ENCODE measurements at regions not wholly inside any gene's neighbourhood (a gene's known extent, or its start where the extent isn't known, plus 50 kb on each side); places are given as distances from the start of the nearest gene placed in this dataset.
"Not testable (repeated sequence)": the region's sequence is repeated elsewhere in the genome, so short reads cannot be mapped to it uniquely, and the experiment has no call there.

GRCh38 chr5:29469581-29469980, 1723.9 kb upstream of the CDH6 start:
- Histone ChIP-seq H3K27me3 (ENCODE audit: low read length) (no peaks in the 10 kb centered on the region), H3K9me2 (replicated peaks; ENCODE audit: insufficient read depth, low read length) (no peaks in the 10 kb centered on the region), H3K27ac (ENCODE audit: low read length) (no peak overlapping the region), H3K4me2 (ENCODE audit: low read depth, low read length, poor library complexity, severe bottlenecking) (no peak overlapping the region), H3K4me3 (ENCODE audit: low read length) (no peak overlapping the region), H3K79me2 (ENCODE audit: low read length) (no peaks in the 10 kb centered on the region), H3K9me3 (ENCODE audit: low read length) (peaks cover 12% of the 10 kb centered on the region; the same call in 1 of the 2 replicates), H3K4me1 (ENCODE audit: low read length) (no peaks in the 10 kb centered on the region), H3K9ac (ENCODE audit: low read length) (no peak overlapping the region), H2AFZ (ENCODE audit: low read length) (no peak overlapping the region), H3K36me3 (ENCODE audit: insufficient read depth, low read length) (no peaks in the 10 kb centered on the region), H4K20me1 (ENCODE audit: insufficient read depth, low read depth, low read length) (no peaks in the 10 kb centered on the region)
- no peak for DNase-seq

- H3K9ac ChIP-seq (ENCODE audit: low read length), result no peak overlapping the region
- H3K9me2 ChIP-seq (replicated peaks; ENCODE audit: insufficient read depth, low read length), result no peaks in the 10 kb centered on the region
- H3K9me3 ChIP-seq (ENCODE audit: low read length), result peaks cover 13% of the 10 kb centered on the region; the same call in 1 of the 2 replicates
- H3K79me2 ChIP-seq (ENCODE audit: low read length), result no peaks in the 10 kb centered on the region
- no peak overlapping the region for H2AFZ ChIP-seq (ENCODE audit: low read length)
- DNase-seq, result no peak
- no peaks in the 10 kb centered on the region for H3K4me1 ChIP-seq (ENCODE audit: low read length)
- H3K27me3 ChIP-seq (ENCODE audit: low read length), result no peaks in the 10 kb centered on the region
- H3K4me3 ChIP-seq (ENCODE audit: low read length), result no peak overlapping the region
- H4K20me1 ChIP-seq (ENCODE audit: insufficient read depth, low read depth, low read length), result no peaks in the 10 kb centered on the region
- no peak overlapping the region for H3K27ac ChIP-seq (ENCODE audit: low read length)
- H3K36me3 ChIP-seq (ENCODE audit: insufficient read depth, low read length), result no peaks in the 10 kb centered on the region
- no peak overlapping the region for H3K4me2 ChIP-seq (ENCODE audit: low read depth, low read length, poor library complexity, severe bottlenecking)
These were observed 1731.2 kb upstream of the CDH6 start for GRCh38 chr5:29462241-29462640.

GRCh38 chr5:29460971-29461559, 1732.4 kb upstream of the CDH6 start:
- H3K9me3 ChIP-seq (ENCODE audit: low read length), result peaks cover 13% of the 10 kb centered on the region; the same call in 1 of the 2 replicates
- DNase-seq, result no peak
- H3K4me3 ChIP-seq (ENCODE audit: low read length), result no peak overlapping the region
- H4K20me1 ChIP-seq (ENCODE audit: insufficient read depth, low read depth, low read length), result no peaks in the 10 kb centered on the region
- H3K4me1 ChIP-seq (ENCODE audit: low read length), result no peaks in the 10 kb centered on the region
- H3K27me3 ChIP-seq (ENCODE audit: low read length), result no peaks in the 10 kb centered on the region
- no peaks in the 10 kb centered on the region for H3K9me2 ChIP-seq (replicated peaks; ENCODE audit: insufficient read depth, low read length)
- H3K36me3 ChIP-seq (ENCODE audit: insufficient read depth, low read length), result no peaks in the 10 kb centered on the region
- no peaks in the 10 kb centered on the region for H3K79me2 ChIP-seq (ENCODE audit: low read length)
- no peak overlapping the region for H2AFZ ChIP-seq (ENCODE audit: low read length)
- no peak overlapping the region for H3K27ac ChIP-seq (ENCODE audit: low read length)
- no peak overlapping the region for H3K9ac ChIP-seq (ENCODE audit: low read length)
- no peak overlapping the region for H3K4me2 ChIP-seq (ENCODE audit: low read depth, low read length, poor library complexity, severe bottlenecking)

- H3K9me3 ChIP-seq (ENCODE audit: low read length); H3K27me3 ChIP-seq (ENCODE audit: low read length); H3K36me3 ChIP-seq (ENCODE audit: insufficient read depth, low read length); H3K9ac ChIP-seq (ENCODE audit: low read length); H3K4me2 ChIP-seq (ENCODE audit: low read depth, low read length, poor library complexity, severe bottlenecking); H3K4me1 ChIP-seq (ENCODE audit: low read length); H3K4me3 ChIP-seq (ENCODE audit: low read length); H4K20me1 ChIP-seq (ENCODE audit: insufficient read depth, low read depth, low read length); DNase-seq; H3K27ac ChIP-seq (ENCODE audit: low read length); H3K9me2 ChIP-seq (replicated peaks; ENCODE audit: insufficient read depth, low read length); H2AFZ ChIP-seq (ENCODE audit: low read length); H3K79me2 ChIP-seq (ENCODE audit: low read length): not testable (repeated sequence)
These were observed 1742.5 kb upstream of the CDH6 start for GRCh38 chr5:29451004-29451403.

- no peak for DNase-seq
- H3K36me3 ChIP-seq (ENCODE audit: insufficient read depth, low read length), result no peaks in the 10 kb centered on the region
- H3K9ac ChIP-seq (ENCODE audit: low read length), result no peak overlapping the region
- no peak overlapping the region for H3K27ac ChIP-seq (ENCODE audit: low read length)
- H3K4me1 ChIP-seq (ENCODE audit: low read length), result no peaks in the 10 kb centered on the region
- no peaks in the 10 kb centered on the region for H3K79me2 ChIP-seq (ENCODE audit: low read length)
- H4K20me1 ChIP-seq (ENCODE audit: insufficient read depth, low read depth, low read length), result no peaks in the 10 kb centered on the region
- H3K27me3 ChIP-seq (ENCODE audit: low read length), result no peaks in the 10 kb centered on the region
- no peaks in the 10 kb centered on the region for H3K9me2 ChIP-seq (replicated peaks; ENCODE audit: insufficient read depth, low read length)
- H3K9me3 ChIP-seq (ENCODE audit: low read length), result peaks cover 12% of the 10 kb centered on the region; the same call in 1 of the 2 replicates
- no peak overlapping the region for H3K4me2 ChIP-seq (ENCODE audit: low read depth, low read length, poor library complexity, severe bottlenecking)
- no peak overlapping the region for H3K4me3 ChIP-seq (ENCODE audit: low read length)
- no peak overlapping the region for H2AFZ ChIP-seq (ENCODE audit: low read length)
These were observed 1778.8 kb upstream of the CDH6 start for GRCh38 chr5:29414681-29415080.

- DNase-seq, result no peak
- Histone ChIP-seq H3K9me3 (ENCODE audit: low read length) (peaks cover 12% of the 10 kb centered on the region; the same call in 1 of the 2 replicates), H3K27ac (ENCODE audit: low read length) (no peak overlapping the region), H3K9ac (ENCODE audit: low read length) (no peak overlapping the region), H3K4me2 (ENCODE audit: low read depth, low read length, poor library complexity, severe bottlenecking) (no peak overlapping the region), H3K4me3 (ENCODE audit: low read length) (no peak overlapping the region), H4K20me1 (ENCODE audit: insufficient read depth, low read depth, low read length) (no peaks in the 10 kb centered on the region), H3K79me2 (ENCODE audit: low read length) (no peaks in the 10 kb centered on the region), H3K9me2 (replicated peaks; ENCODE audit: insufficient read depth, low read length) (no peaks in the 10 kb centered on the region), H3K27me3 (ENCODE audit: low read length) (no peaks in the 10 kb centered on the region), H2AFZ (ENCODE audit: low read length) (no peak overlapping the region), H3K36me3 (ENCODE audit: insufficient read depth, low read length) (no peaks in the 10 kb centered on the region), H3K4me1 (ENCODE audit: low read length) (no peaks in the 10 kb centered on the region)
These were observed 1780.5 kb upstream of the CDH6 start for GRCh38 chr5:29412979-29413378.

- Histone ChIP-seq H3K27me3 (ENCODE audit: low read length) (no peaks in the 10 kb centered on the region), H3K9me3 (ENCODE audit: low read length) (peaks cover 28% of the 10 kb centered on the region), H3K36me3 (ENCODE audit: insufficient read depth, low read length) (no peaks in the 10 kb centered on the region), H3K79me2 (ENCODE audit: low read length) (no peaks in the 10 kb centered on the region), H3K4me2 (ENCODE audit: low read depth, low read length, poor library complexity, severe bottlenecking) (no peak overlapping the region), H3K4me1 (ENCODE audit: low read length) (no peaks in the 10 kb centered on the region), H2AFZ (ENCODE audit: low read length) (no peak overlapping the region), H3K9ac (ENCODE audit: low read length) (no peak overlapping the region), H3K27ac (ENCODE audit: low read length) (no peak overlapping the region), H4K20me1 (ENCODE audit: insufficient read depth, low read depth, low read length) (no peaks in the 10 kb centered on the region), H3K9me2 (replicated peaks; ENCODE audit: insufficient read depth, low read length) (no peaks in the 10 kb centered on the region), H3K4me3 (ENCODE audit: low read length) (no peak overlapping the region)
- DNase-seq, result no peak
These were observed 1791.2 kb upstream of the CDH6 start for GRCh38 chr5:29402270-29402669.

GRCh38 chr5:29389993-29390392, 1803.5 kb upstream of the CDH6 start:
- Histone ChIP-seq H3K4me3 (ENCODE audit: low read length) (no peak overlapping the region), H3K27me3 (ENCODE audit: low read length) (no peaks in the 10 kb centered on the region), H3K9me2 (replicated peaks; ENCODE audit: insufficient read depth, low read length) (no peaks in the 10 kb centered on the region), H3K27ac (ENCODE audit: low read length) (no peak overlapping the region), H4K20me1 (ENCODE audit: insufficient read depth, low read depth, low read length) (no peaks in the 10 kb centered on the region), H3K9ac (ENCODE audit: low read length) (no peak overlapping the region), H2AFZ (ENCODE audit: low read length) (no peak overlapping the region), H3K4me2 (ENCODE audit: low read depth, low read length, poor library complexity, severe bottlenecking) (no peak overlapping the region), H3K9me3 (ENCODE audit: low read length) (peaks cover 15% of the 10 kb centered on the region), H3K4me1 (ENCODE audit: low read length) (no peaks in the 10 kb centered on the region), H3K36me3 (ENCODE audit: insufficient read depth, low read length) (no peaks in the 10 kb centered on the region), H3K79me2 (ENCODE audit: low read length) (no peaks in the 10 kb centered on the region)
- DNase-seq, result no peak

- no peaks in the 10 kb centered on the region for H4K20me1 ChIP-seq (ENCODE audit: insufficient read depth, low read depth, low read length)
- H3K9ac ChIP-seq (ENCODE audit: low read length), result no peak overlapping the region
- H3K4me3 ChIP-seq (ENCODE audit: low read length), result no peak overlapping the region
- H3K9me3 ChIP-seq (ENCODE audit: low read length), result peaks cover 18% of the 10 kb centered on the region
- H3K4me1 ChIP-seq (ENCODE audit: low read length), result no peaks in the 10 kb centered on the region
- no peaks in the 10 kb centered on the region for H3K9me2 ChIP-seq (replicated peaks; ENCODE audit: insufficient read depth, low read length)
- H3K27ac ChIP-seq (ENCODE audit: low read length), result no peak overlapping the region
- no peaks in the 10 kb centered on the region for H3K27me3 ChIP-seq (ENCODE audit: low read length)
- H3K4me2 ChIP-seq (ENCODE audit: low read depth, low read length, poor library complexity, severe bottlenecking), result no peak overlapping the region
- no peak for DNase-seq
- H2AFZ ChIP-seq (ENCODE audit: low read length), result no peak overlapping the region
- H3K79me2 ChIP-seq (ENCODE audit: low read length), result no peaks in the 10 kb centered on the region
- H3K36me3 ChIP-seq (ENCODE audit: insufficient read depth, low read length), result no peaks in the 10 kb centered on the region
These were observed 1806.1 kb upstream of the CDH6 start for GRCh38 chr5:29387384-29387783.

All from Karpas-422 (cell line).